Esophagus muscularis mucosa (tissue), 4 donors: ENCODE measurements at regions not wholly inside any gene's neighbourhood (a gene's known extent, or its start where the extent isn't known, plus 50 kb on each side); places are given as distances from the start of the nearest gene placed in this dataset.

ENCODE experiments used
- CTCF ChIP-seq, 3 experiments: fragments of 200-600 bp in 2 of 3; fragments of 450-650 bp in 1 of 3; sonication (generic) in 2 of 3; IDR thresholded peaks; one replicate each; pipeline ENCODE4 v1.5.1; 2017 to 2019; ENCODE audit warnings: antibody characterized with exemption in 3 of 3, mild to moderate bottlenecking in 2 of 3, moderate library complexity in 1 of 3
- EP300 ChIP-seq: sonication (generic); formaldehyde crosslinking; IDR thresholded peaks from one replicate; pipeline ENCODE4 v1.6.1; 2017; ENCODE audit warnings: antibody characterized with exemption
- POLR2A ChIP-seq: fragments of 450-650 bp; IDR thresholded peaks from one replicate; pipeline ENCODE4 v1.6.1; 2017; ENCODE audit warnings: antibody characterized with exemption, moderate library complexity, mild to moderate bottlenecking, low read depth

GRCh38 chr3:61420136-61420759, 141.1 kb upstream of the PTPRG start:
- TF ChIP-seq POLR2A, result no peak
- no peak for TF ChIP-seq EP300
- no peak for TF ChIP-seq CTCF (IDR thresholded peaks at IDR 0.05)
